IgD-negative memory B cell (primary cell): ENCODE measurements at regions not wholly inside any gene's neighbourhood (a gene's known extent, or its start where the extent isn't known, plus 50 kb on each side); places are given as distances from the start of the nearest gene placed in this dataset.

Source experiments
- H3K27ac Mint-ChIP-seq, 3 donors: one replicate each; pipeline ENCODE4 v1.8.0; 2020 to 2022; ENCODE audit warnings: mild to moderate bottlenecking in 3 of 3, mixed read lengths in 3 of 3, moderate library complexity in 1 of 3
- H3K27me3 Mint-ChIP-seq: one replicate; pipeline ENCODE4 v1.8.0; 2021; ENCODE audit warnings: mixed read lengths
- H3K36me3 Mint-ChIP-seq: one replicate; pipeline ENCODE4 v1.8.0; 2020; ENCODE audit warnings: mild to moderate bottlenecking, mixed read lengths
- H3K4me1 Mint-ChIP-seq, 3 donors: one replicate each; pipeline ENCODE4 v1.8.0; 2020 to 2022; ENCODE audit warnings: mixed read lengths in 3 of 3, mild to moderate bottlenecking in 1 of 3
- H3K4me3 Mint-ChIP-seq, 4 donors: one replicate each; pipeline ENCODE4 v1.8.0; 2020 to 2022; ENCODE audit warnings: mild to moderate bottlenecking in 4 of 4, mixed read lengths in 4 of 4, moderate library complexity in 3 of 4
- H3K9me3 Mint-ChIP-seq, 3 donors: one replicate each; pipeline ENCODE4 v1.8.0; 2020 to 2021; ENCODE audit warnings: mixed read lengths in 3 of 3, mild to moderate bottlenecking in 1 of 3

- no peaks in the 10 kb centered on the region for H3K36me3 Mint-ChIP-seq
- no peaks in the 10 kb centered on the region for H3K27me3 Mint-ChIP-seq
- H3K27ac Mint-ChIP-seq = no peak overlapping the region
- H3K4me3 Mint-ChIP-seq = no peak overlapping the region
- H3K9me3 Mint-ChIP-seq = no peaks in the 10 kb centered on the region
- H3K4me1 Mint-ChIP-seq = no peaks in the 10 kb centered on the region
These were observed 119.3 kb upstream of the GJB6 start for GRCh38 chr13:20351281-20352022.

GRCh38 chr13:20350819-20351218 is 118.7 kb upstream of the GJB6 start:
- Mint-ChIP-seq H3K27me3 (no peaks in the 10 kb centered on the region), H3K27ac (no peak overlapping the region), H3K9me3 (no peaks in the 10 kb centered on the region), H3K36me3 (no peaks in the 10 kb centered on the region), H3K4me3 (no peak overlapping the region), H3K4me1 (no peaks in the 10 kb centered on the region)

GRCh38 chr13:20350382-20350763 is 118.3 kb upstream of the GJB6 start:
- Mint-ChIP-seq H3K27me3 (no peaks in the 10 kb centered on the region), H3K4me1 (no peaks in the 10 kb centered on the region), H3K9me3 (no peaks in the 10 kb centered on the region), H3K27ac (no peak overlapping the region), H3K36me3 (no peaks in the 10 kb centered on the region), H3K4me3 (no peak overlapping the region)

- Mint-ChIP-seq H3K27me3 (no peaks in the 10 kb centered on the region), H3K27ac (no peak overlapping the region), H3K36me3 (no peaks in the 10 kb centered on the region), H3K4me3 (no peak overlapping the region), H3K9me3 (no peaks in the 10 kb centered on the region), H3K4me1 (no peaks in the 10 kb centered on the region)
These were observed 117.7 kb upstream of the GJB6 start for GRCh38 chr13:20349564-20350381.

- Mint-ChIP-seq H3K27me3 (no peaks in the 10 kb centered on the region), H3K9me3 (no peaks in the 10 kb centered on the region), H3K27ac (no peak overlapping the region), H3K4me3 (no peak overlapping the region), H3K4me1 (no peaks in the 10 kb centered on the region), H3K36me3 (no peaks in the 10 kb centered on the region)
These were observed 116.7 kb upstream of the GJB6 start for GRCh38 chr13:20348645-20349408.

- Mint-ChIP-seq H3K9me3 (no peaks in the 10 kb centered on the region), H3K4me1 (no peaks in the 10 kb centered on the region), H3K27ac (no peak overlapping the region), H3K36me3 (no peaks in the 10 kb centered on the region), H3K27me3 (no peaks in the 10 kb centered on the region), H3K4me3 (no peak overlapping the region)
These were observed 115.9 kb upstream of the GJB6 start for GRCh38 chr13:20348018-20348417.

- Mint-ChIP-seq H3K4me3 (no peak overlapping the region), H3K27me3 (no peaks in the 10 kb centered on the region), H3K9me3 (no peaks in the 10 kb centered on the region), H3K27ac (no peak overlapping the region), H3K4me1 (peaks cover 0 to 1% (median 0%) of the 10 kb centered on the region in 3 donors), H3K36me3 (no peaks in the 10 kb centered on the region)
These were observed 112.8 kb upstream of the GJB6 start for GRCh38 chr13:20344836-20345490.

- Mint-ChIP-seq H3K9me3 (no peaks in the 10 kb centered on the region), H3K4me3 (no peak overlapping the region), H3K4me1 (peaks cover 3 to 8% (median 6%) of the 10 kb centered on the region in 3 donors), H3K27me3 (no peaks in the 10 kb centered on the region), H3K36me3 (peaks cover 1% of the 10 kb centered on the region), H3K27ac (no peak overlapping the region)
These were observed 110.2 kb upstream of the GJB6 start for GRCh38 chr13:20342311-20342710.

- peaks cover 1% of the 10 kb centered on the region for H3K36me3 Mint-ChIP-seq
- no peak overlapping the region for H3K4me3 Mint-ChIP-seq
- H3K9me3 Mint-ChIP-seq = no peaks in the 10 kb centered on the region
- H3K4me1 Mint-ChIP-seq = peaks cover 3 to 11% (median 6%) of the 10 kb centered on the region in 3 donors
- no peaks in the 10 kb centered on the region for H3K27me3 Mint-ChIP-seq
- peak overlapping the region in 1 of 3 donors; percentile 46 for H3K27ac Mint-ChIP-seq
These were observed 108.6 kb upstream of the GJB6 start for GRCh38 chr13:20340759-20341171.

- Mint-ChIP-seq H3K4me3 (no peak overlapping the region), H3K4me1 (peaks cover 3 to 11% (median 6%) of the 10 kb centered on the region in 3 donors), H3K9me3 (no peaks in the 10 kb centered on the region), H3K27ac (peak overlapping the region in 1 of 3 donors; percentile 46), H3K36me3 (peaks cover 1% of the 10 kb centered on the region), H3K27me3 (no peaks in the 10 kb centered on the region)
These were observed 108.1 kb upstream of the GJB6 start for GRCh38 chr13:20340136-20340758.

GRCh38 chr13:20337884-20338551 is 105.9 kb upstream of the GJB6 start:
- no peaks in the 10 kb centered on the region for H3K9me3 Mint-ChIP-seq
- no peak overlapping the region for H3K4me3 Mint-ChIP-seq
- no peaks in the 10 kb centered on the region for H3K27me3 Mint-ChIP-seq
- peaks cover 3 to 11% (median 6%) of the 10 kb centered on the region in 3 donors for H3K4me1 Mint-ChIP-seq
- no peak overlapping the region for H3K27ac Mint-ChIP-seq
- peaks cover 1% of the 10 kb centered on the region for H3K36me3 Mint-ChIP-seq

- Mint-ChIP-seq H3K4me3 (no peak overlapping the region), H3K4me1 (peaks cover 3 to 11% (median 6%) of the 10 kb centered on the region in 3 donors), H3K27ac (no peak overlapping the region), H3K27me3 (peaks cover 2% of the 10 kb centered on the region), H3K9me3 (no peaks in the 10 kb centered on the region), H3K36me3 (peaks cover 1% of the 10 kb centered on the region)
These were observed 104.6 kb upstream of the GJB6 start for GRCh38 chr13:20336761-20337160.

GRCh38 chr13:20334309-20334708 is 102.2 kb upstream of the GJB6 start:
- Mint-ChIP-seq H3K36me3 (peaks cover 1% of the 10 kb centered on the region), H3K4me1 (peaks cover 2 to 11% (median 6%) of the 10 kb centered on the region in 3 donors), H3K9me3 (no peaks in the 10 kb centered on the region), H3K4me3 (no peak overlapping the region), H3K27me3 (peaks cover 2% of the 10 kb centered on the region), H3K27ac (no peak overlapping the region)
